HG03103 (cell line): ENCODE measurements at regions not wholly inside any gene's neighbourhood (a gene's known extent, or its start where the extent isn't known, plus 50 kb on each side); places are given as distances from the start of the nearest gene placed in this dataset.

ENCODE experiments used
- ATAC-seq: cut with Tn5 transposase; IDR thresholded peaks from one replicate; pipeline ENCODE4 v1.9.1; 2021; ENCODE audit warnings: low read depth; ENCODE audit not compliant: unreplicated experiment

GRCh38 chr2:43129676-43130547, 96.5 kb downstream of the ZFP36L2 start:
- ATAC-seq, result no peak

DNA sequence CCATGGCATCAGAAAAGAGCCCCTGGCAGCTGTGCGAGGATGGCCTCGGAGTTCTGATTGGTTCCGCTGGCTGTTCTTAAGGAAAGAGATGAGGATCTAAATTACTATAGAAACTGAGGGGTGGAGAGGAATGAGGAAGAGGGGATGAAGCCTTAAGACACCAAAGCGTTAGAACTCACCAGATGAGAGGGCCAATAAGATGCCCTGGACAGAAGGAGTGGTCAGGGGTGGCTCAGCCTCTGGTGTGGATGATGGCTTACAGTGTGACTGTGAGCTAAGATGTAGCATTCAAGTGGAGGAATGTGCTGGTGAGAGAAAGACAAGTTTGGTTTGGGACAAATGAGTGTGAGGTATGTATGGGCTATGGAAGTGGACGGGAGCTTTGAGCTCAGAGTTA, 97.8 kb downstream of the ZFP36L2 start:
- no peak for ATAC-seq

- no peak for ATAC-seq
Measured at GRCh38 chr2:43127941-43128558, 98.4 kb downstream of the ZFP36L2 start.

DNA sequence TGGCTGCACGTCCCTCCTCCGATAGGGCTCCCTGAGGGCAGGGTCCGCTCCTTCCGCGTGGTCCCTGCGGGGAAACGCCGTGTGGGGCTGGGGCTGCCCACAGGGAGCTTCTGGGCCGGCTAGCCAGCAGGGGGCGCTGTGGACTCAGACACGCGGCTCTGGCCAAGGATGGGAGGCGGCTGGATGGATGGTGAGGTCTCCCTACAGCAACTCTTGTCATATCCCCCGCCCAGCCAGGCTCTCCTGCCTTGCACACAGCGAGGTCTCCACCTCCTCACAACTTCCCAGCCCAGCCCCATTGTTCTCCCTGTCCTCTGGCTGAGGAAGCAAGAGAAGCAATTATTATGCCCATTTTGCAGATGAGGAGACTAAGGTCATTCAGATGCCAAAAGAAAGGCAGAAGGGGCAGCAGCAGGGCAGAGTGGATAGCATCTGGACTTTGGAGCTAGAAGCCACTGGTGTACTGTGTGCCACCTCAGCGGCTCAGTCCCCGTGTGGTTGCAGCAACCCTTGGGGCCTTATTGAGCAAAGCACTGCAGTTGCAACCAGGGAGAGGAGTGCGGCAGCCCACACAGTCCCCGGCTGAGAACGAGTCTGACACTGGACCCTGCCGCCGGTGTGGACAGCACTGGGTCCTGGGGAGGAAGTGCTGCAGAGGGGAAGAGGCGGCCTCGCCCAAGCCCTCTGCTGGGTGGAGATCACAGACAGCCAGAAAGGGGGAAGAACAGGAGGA, 99.0 kb downstream of the ZFP36L2 start:
- ATAC-seq, result no peak

GRCh38 chr2:43126817-43127207, 99.6 kb downstream of the ZFP36L2 start:
- ATAC-seq, result no peak

GRCh38 chr2:43125090-43125998, 101.1 kb downstream of the ZFP36L2 start:
- ATAC-seq, result no peak

GRCh38 chr2:43124687-43125057, 101.7 kb downstream of the ZFP36L2 start:
- ATAC-seq, result no peak

GRCh38 chr2:43123981-43124686, 102.3 kb downstream of the ZFP36L2 start:
- ATAC-seq, result no peak

DNA sequence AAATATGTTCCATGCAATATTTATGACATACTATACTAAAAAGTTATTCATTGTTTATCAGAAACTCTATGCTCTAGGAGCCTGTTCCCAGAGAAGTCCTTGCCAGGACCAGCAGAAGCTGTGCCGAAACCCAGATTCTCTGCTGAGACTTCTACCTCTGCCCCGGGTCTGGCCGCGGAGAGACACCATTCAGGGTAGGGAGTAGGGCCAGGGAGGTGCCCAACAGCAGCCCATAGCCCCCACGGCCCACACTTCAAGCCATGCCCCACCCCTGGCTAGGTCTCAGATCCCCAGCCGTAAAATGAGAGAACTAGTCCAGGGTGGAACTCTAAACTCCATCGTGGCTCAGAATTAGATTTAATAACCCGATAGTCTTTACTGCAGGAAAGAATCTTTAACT, 102.9 kb downstream of the ZFP36L2 start:
- no peak for ATAC-seq

- no peak for ATAC-seq
Measured at GRCh38 chr2:43123028-43123427, 103.4 kb downstream of the ZFP36L2 start.

DNA sequence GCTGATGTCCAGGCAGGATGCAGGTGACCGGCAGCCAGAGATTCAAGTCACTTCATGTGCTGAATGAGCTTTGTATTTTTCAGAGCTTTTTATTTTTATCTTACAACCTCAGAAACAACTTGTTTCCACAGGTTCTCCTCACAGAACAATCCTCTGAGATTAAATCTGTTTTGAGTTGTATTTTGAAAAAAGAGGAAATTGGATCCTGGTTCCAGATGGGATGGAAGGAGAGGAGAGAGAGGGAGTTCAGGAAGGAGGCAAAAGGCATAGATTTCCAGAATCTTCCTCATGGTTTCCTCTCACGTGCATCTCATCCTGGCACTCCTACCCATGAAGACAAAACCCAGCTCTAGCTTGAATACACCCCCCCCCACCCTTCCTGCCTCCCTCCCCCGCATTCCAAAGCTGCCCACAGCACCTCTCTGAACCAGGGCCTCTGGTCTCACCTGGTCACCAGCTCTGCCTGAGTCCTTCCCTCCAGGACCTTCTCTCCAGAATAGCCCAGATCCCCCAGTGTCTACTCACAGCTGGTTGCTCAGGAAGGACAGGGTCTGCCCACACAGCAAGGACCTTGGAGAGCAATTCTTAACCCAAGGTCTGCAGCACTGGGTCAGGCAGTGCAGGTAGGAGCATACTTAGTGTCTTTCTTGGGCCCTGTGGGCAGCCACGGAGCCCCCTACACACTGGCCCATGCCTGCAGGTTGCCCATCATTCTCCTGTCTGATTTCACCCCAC, 104.7 kb downstream of the ZFP36L2 start:
- no peak for ATAC-seq

DNA sequence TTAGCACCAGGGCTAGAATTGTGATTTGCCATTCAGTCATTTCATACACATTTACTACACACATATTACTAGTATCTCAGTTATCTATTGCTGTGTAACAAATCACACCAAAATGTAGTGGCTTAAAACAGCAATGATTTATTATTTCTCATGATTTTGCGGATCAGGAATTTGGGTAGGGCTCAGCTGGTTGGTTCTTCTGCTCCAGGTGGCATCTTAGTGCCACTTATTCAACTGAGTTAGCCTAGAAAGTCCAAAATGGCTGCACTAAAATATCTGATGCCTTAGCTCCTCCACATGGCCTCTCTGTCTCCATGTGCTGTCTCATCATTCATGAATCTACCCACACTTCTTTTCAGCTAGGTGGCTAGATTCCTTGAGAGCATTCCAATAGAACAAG, 107.1 kb downstream of the ZFP36L2 start:
- ATAC-seq, result no peak

GRCh38 chr2:43117521-43118143, 108.8 kb downstream of the ZFP36L2 start:
- ATAC-seq, result no peak

DNA sequence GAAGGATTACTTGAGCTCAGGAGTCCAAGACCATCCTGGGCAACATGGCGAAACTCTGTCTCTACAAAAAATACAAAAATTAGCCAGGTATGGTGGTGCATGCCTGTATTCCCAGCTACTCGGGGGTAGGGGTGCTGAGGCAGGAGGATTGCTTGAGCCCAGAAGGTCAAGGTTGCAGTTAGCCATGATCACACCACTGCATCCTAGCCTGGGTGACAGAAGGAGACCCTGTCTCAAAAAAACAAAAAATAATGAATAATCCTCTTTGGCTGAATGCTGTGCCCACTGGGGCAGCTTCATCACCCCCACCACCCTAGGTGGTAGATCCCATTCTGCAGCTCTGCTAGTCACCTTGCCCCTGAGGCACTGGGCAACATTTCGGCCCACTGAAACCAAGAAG, 109.4 kb downstream of the ZFP36L2 start:
- no peak for ATAC-seq

- ATAC-seq, result no peak
Measured at GRCh38 chr2:43115881-43116280, 110.5 kb downstream of the ZFP36L2 start.

- no peak for ATAC-seq
Measured at GRCh38 chr2:43114210-43114609, 112.2 kb downstream of the ZFP36L2 start.

DNA sequence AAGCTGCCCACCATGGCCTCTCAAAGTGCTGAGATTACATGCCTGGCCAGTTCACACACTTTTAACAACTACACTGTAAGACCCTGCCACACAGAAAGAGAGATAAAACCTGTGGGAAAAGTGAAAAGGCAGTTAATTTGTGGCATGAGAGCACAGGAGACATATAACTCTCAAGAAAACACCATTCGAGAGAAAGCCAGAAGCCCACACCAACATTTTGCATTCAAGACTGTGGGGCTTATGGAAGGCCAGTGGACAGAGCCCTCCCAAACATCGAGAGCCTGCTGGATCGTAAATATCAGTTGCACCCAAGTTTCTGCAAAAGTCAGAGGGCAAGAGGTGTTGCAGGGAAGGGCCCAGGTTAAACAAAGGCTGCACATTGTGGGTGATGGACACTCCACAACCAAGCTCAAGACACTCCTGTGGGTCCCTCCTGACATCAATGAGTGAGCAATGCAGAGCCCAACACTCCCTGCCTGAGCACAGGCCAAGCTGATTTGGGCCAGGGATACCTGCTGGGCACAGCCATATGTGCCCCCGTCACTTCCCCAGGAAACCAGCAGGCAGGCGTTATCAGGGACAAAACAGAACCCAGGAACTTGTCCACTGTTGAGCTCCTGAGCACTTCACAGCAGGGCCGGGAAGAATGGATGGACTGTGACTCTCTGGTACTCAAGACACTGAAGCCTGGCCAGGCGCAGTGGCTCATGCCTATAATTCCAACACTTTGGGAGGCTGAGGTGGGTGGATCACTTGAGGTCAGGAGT, 114.4 kb downstream of the ZFP36L2 start:
- no peak for ATAC-seq

- no peak for ATAC-seq
Measured at GRCh38 chr2:43110442-43110871, 115.9 kb downstream of the ZFP36L2 start.
